ENCODE measurements at regions not wholly inside any gene's neighbourhood (a gene's known extent, or its start where the extent isn't known, plus 50 kb on each side); places are given as distances from the start of the nearest gene placed in this dataset.

- Histone ChIP-seq H3K9ac (ENCODE audit: low read length) (no peak overlapping the region), H4K20me1 (ENCODE audit: low read length) (no peaks in the 10 kb centered on the region), H3K27me3 (ENCODE audit: low read length) (no peaks in the 10 kb centered on the region), H2AFZ (ENCODE audit: low read length) (no peak overlapping the region), H3K27ac (ENCODE audit: low read length) (no peak overlapping the region), H3F3A (ENCODE audit: low read length, unreplicated experiment) (no peaks in the 10 kb centered on the region), H3K79me2 (ENCODE audit: low read length) (no peaks in the 10 kb centered on the region), H3K4me3 (ENCODE audit: low read length) (no peak overlapping the region), H3K4me1 (ENCODE audit: insufficient read depth, low read length) (no peaks in the 10 kb centered on the region), H3K4me2 (ENCODE audit: low read length) (no peak overlapping the region), H3K36me3 (ENCODE audit: low read depth, low read length) (no peaks in the 10 kb centered on the region), H3K9me3 (ENCODE audit: low read length) (0 out of 2 replicates have a peak, but pooled peaks cover 6% of the 10 kb centered on the region), H3K9me2 (replicated peaks; ENCODE audit: low read length) (no peaks in the 10 kb centered on the region)
- no peak for ATAC-seq
- DNase-seq, result no peak
- BruUV-seq (replicated peaks), result no TSS peak
- TF ChIP-seq, protein P1, sequence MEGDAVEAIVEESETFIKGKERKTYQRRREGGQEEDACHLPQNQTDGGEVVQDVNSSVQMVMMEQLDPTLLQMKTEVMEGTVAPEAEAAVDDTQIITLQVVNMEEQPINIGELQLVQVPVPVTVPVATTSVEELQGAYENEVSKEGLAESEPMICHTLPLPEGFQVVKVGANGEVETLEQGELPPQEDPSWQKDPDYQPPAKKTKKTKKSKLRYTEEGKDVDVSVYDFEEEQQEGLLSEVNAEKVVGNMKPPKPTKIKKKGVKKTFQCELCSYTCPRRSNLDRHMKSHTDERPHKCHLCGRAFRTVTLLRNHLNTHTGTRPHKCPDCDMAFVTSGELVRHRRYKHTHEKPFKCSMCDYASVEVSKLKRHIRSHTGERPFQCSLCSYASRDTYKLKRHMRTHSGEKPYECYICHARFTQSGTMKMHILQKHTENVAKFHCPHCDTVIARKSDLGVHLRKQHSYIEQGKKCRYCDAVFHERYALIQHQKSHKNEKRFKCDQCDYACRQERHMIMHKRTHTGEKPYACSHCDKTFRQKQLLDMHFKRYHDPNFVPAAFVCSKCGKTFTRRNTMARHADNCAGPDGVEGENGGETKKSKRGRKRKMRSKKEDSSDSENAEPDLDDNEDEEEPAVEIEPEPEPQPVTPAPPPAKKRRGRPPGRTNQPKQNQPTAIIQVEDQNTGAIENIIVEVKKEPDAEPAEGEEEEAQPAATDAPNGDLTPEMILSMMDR (conservative IDR thresholded peaks at IDR 0.05; ENCODE audit: low read depth, low read length), result no peak
- no peak for TF ChIP-seq EZH2 (IDR thresholded peaks at IDR 0.05; ENCODE audit: low read length, unreplicated experiment)
- CTCF ChIA-PET, result no interaction called here
- POLR2A ChIA-PET (ENCODE audit: unreplicated experiment), result no interaction called here
- intact Hi-C loops (cut with micrococcal nuclease), result no loop called here
Measured at GRCh38 chr20:61149636-61150035, 102.4 kb upstream of the CDH4 start.

DNA sequence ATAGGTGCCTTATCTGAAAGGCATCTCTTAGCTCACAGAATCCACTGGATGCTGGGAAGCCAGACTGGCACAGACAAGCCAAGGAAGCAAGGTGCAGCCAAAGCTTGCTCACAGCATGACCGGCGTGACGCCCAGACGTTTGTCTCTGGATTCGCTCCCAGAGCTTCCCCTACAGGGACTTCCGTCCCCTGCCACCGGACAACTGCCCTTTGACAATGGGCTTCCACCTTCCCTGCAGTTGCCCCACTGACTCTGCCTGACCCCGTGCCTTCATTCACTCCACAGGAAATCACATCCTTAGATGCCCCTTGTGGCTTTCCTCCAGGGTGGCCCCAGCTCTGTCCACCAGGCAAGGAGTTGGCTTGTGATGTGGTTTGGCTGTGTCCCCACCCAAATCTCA, 94.8 kb upstream of the CDH4 start:
- H3K9me3 ChIP-seq (ENCODE audit: low read length), result no peaks in the 10 kb centered on the region
- H3K27me3 ChIP-seq (ENCODE audit: low read length), result peaks cover 34% of the 10 kb centered on the region
- no peaks in the 10 kb centered on the region for H3K79me2 ChIP-seq (ENCODE audit: low read length)
- ATAC-seq, result no peak
- CTCF ChIA-PET, result no interaction called here
- intact Hi-C loops (cut with micrococcal nuclease), result no loop called here
- H3K4me1 ChIP-seq (ENCODE audit: insufficient read depth, low read length), result no peaks in the 10 kb centered on the region
- DNase-seq, result no peak
- no peaks in the 10 kb centered on the region for H3K9me2 ChIP-seq (replicated peaks; ENCODE audit: low read length)
- H4K20me1 ChIP-seq (ENCODE audit: low read length), result no peaks in the 10 kb centered on the region
- no peak overlapping the region for H3K27ac ChIP-seq (ENCODE audit: low read length)
- H3F3A ChIP-seq (ENCODE audit: low read length, unreplicated experiment), result no peaks in the 10 kb centered on the region
- TF ChIP-seq EZH2phosphoT487 (IDR thresholded peaks at IDR 0.05; ENCODE audit: borderline replicate concordance, low read length) (no peak), EZH2 (IDR thresholded peaks at IDR 0.05; ENCODE audit: low read length, unreplicated experiment) (no peak)
- TF ChIP-seq, protein P1 (conservative IDR thresholded peaks at IDR 0.05; ENCODE audit: low read depth, low read length), result no peak
- H3K36me3 ChIP-seq (ENCODE audit: low read depth, low read length), result no peaks in the 10 kb centered on the region
- BruUV-seq (replicated peaks), result no TSS peak
- POLR2A ChIA-PET (ENCODE audit: unreplicated experiment), result no interaction called here
- no peak overlapping the region for H2AFZ ChIP-seq (ENCODE audit: low read length)
- no peak overlapping the region for H3K9ac ChIP-seq (ENCODE audit: low read length)
- no peak overlapping the region for H3K4me2 ChIP-seq (ENCODE audit: low read length)
- H3K4me3 ChIP-seq (ENCODE audit: low read length), result no peak overlapping the region

DNA sequence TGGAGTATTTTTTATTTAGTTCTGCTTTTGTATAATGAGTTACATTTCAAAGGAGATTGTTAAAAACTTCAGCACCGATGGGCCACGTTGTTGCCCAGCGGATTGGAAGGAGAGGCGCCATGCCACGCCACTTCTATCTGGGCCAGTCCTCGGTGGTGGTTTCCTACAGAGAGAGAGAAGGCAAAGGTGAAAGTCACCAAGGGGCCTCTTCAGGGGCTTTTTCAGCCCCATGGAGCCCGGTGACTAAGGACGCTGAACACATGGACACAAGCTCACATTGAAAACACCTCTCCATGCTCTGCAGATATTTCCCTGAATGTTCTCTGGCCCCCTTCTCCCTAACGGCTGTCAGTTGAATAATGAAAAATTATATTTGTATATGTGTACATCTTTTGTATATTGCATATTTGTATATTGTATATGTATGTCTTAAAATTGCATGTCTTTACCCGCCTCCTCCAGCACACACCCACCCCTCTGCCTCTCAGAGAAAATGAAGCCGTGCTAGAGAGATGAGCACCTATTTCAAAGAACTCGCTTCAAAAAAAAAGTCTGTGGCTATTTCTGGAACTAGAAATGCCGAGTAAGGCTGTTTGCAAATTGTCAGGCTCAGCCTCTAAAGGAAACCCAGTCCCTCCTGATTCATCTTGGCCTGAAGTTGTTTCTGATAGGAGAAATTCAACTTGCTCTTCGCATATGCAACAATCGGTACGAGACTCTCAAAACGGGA, 91.9 kb upstream of the CDH4 start:
- Histone ChIP-seq H3F3A (ENCODE audit: low read length, unreplicated experiment) (no peaks in the 10 kb centered on the region), H3K9ac (ENCODE audit: low read length) (no peak overlapping the region), H3K36me3 (ENCODE audit: low read depth, low read length) (no peaks in the 10 kb centered on the region), H3K79me2 (ENCODE audit: low read length) (no peaks in the 10 kb centered on the region), H2AFZ (ENCODE audit: low read length) (no peak overlapping the region), H3K27me3 (ENCODE audit: low read length) (peaks cover 47% of the 10 kb centered on the region), H3K9me2 (replicated peaks; ENCODE audit: low read length) (no peaks in the 10 kb centered on the region), H3K27ac (ENCODE audit: low read length) (no peak overlapping the region), H3K4me1 (ENCODE audit: insufficient read depth, low read length) (no peaks in the 10 kb centered on the region), H3K4me3 (ENCODE audit: low read length) (no peak overlapping the region), H4K20me1 (ENCODE audit: low read length) (no peaks in the 10 kb centered on the region), H3K9me3 (ENCODE audit: low read length) (0 out of 2 replicates have a peak, but pooled peaks cover 5% of the 10 kb centered on the region), H3K4me2 (ENCODE audit: low read length) (no peak overlapping the region)
- DNase-seq (no peak), ATAC-seq (no peak)
- intact Hi-C loops (cut with micrococcal nuclease), result no loop called here
- ChIA-PET POLR2A (ENCODE audit: unreplicated experiment) (no interaction called here), CTCF (no interaction called here)
- BruUV-seq (replicated peaks), result no TSS peak
- no peak for TF ChIP-seq EZH2 (IDR thresholded peaks at IDR 0.05; ENCODE audit: low read length, unreplicated experiment)
- TF ChIP-seq EZH2phosphoT487 (IDR thresholded peaks at IDR 0.05; ENCODE audit: borderline replicate concordance, low read length), result no peak
- TF ChIP-seq, protein P1 (conservative IDR thresholded peaks at IDR 0.05; ENCODE audit: low read depth, low read length), result no peak
